Parathyroid adenoma (tissue), 2 donors: ENCODE measurements at regions not wholly inside any gene's neighbourhood (a gene's known extent, or its start where the extent isn't known, plus 50 kb on each side); places are given as distances from the start of the nearest gene placed in this dataset.
"Not testable (repeated sequence)": the region's sequence is repeated elsewhere in the genome, so short reads cannot be mapped to it uniquely, and the experiment has no call there.

ENCODE experiments used
- H2AFZ ChIP-seq: fragments of 300-600 bp; sonication (generic); one replicate; pipeline ENCODE4 v1.7.0; 2017; ENCODE audit warnings: antibody characterized with exemption, mild to moderate bottlenecking
- H3K27ac ChIP-seq: fragments of 300-600 bp; sonication (generic); one replicate; pipeline ENCODE4 v1.7.0; 2017
- H3K27me3 ChIP-seq: fragments of 300-600 bp; sonication (generic); one replicate; pipeline ENCODE4 v1.7.0; 2017; ENCODE audit warnings: low read length; ENCODE audit not compliant: control insufficient read depth, insufficient read depth
- H3K36me3 ChIP-seq: fragments of 300-600 bp; sonication (generic); one replicate; pipeline ENCODE4 v1.7.0; 2017; ENCODE audit warnings: low read length; ENCODE audit not compliant: control insufficient read depth, insufficient read depth
- H3K4me1 ChIP-seq: fragments of 300-600 bp; sonication (generic); one replicate; pipeline ENCODE4 v1.7.0; 2017; ENCODE audit warnings: control low read depth
- H3K4me2 ChIP-seq: fragments of 300-600 bp; sonication (generic); one replicate; pipeline ENCODE4 v1.7.0; 2017; ENCODE audit warnings: low read length
- H3K4me3 ChIP-seq: fragments of 300-600 bp; sonication (generic); one replicate; pipeline ENCODE4 v1.7.0; 2017; ENCODE audit warnings: low read depth, low read length
- H3K79me2 ChIP-seq: fragments of 300-600 bp; sonication (generic); one replicate; pipeline ENCODE4 v1.7.0; 2017; ENCODE audit warnings: control low read depth
- H3K9ac ChIP-seq: fragments of 300-600 bp; sonication (generic); one replicate; pipeline ENCODE4 v1.7.0; 2017; ENCODE audit warnings: mild to moderate bottlenecking
- H3K9me3 ChIP-seq: fragments of 300-600 bp; sonication (generic); one replicate; pipeline ENCODE4 v1.7.0; 2017; ENCODE audit warnings: low read length; ENCODE audit not compliant: control insufficient read depth
- CTCF ChIP-seq: fragments of 300-600 bp; sonication (generic); IDR thresholded peaks from one replicate; pipeline ENCODE4 v1.7.0; 2017; ENCODE audit warnings: antibody characterized with exemption, mild to moderate bottlenecking
- donor health status: primary hyperparathyroidism.

- no peak for TF ChIP-seq CTCF
- H3K4me2 ChIP-seq: no peak overlapping the region
- H3K4me3 ChIP-seq: no peak overlapping the region
- no peaks in the 10 kb centered on the region for H3K79me2 ChIP-seq
- H3K27ac ChIP-seq: no peak overlapping the region
- no peaks in the 10 kb centered on the region for H3K27me3 ChIP-seq
- H3K9me3 ChIP-seq: no peaks in the 10 kb centered on the region
- no peak overlapping the region for H3K9ac ChIP-seq
- no peaks in the 10 kb centered on the region for H3K36me3 ChIP-seq
- H2AFZ ChIP-seq: no peak overlapping the region
- H3K4me1 ChIP-seq: no peaks in the 10 kb centered on the region
Measured at GRCh38 chr5:135095052-135095715, 61.2 kb upstream of the PITX1 start.

- no peak overlapping the region for H2AFZ ChIP-seq
- H3K27me3 ChIP-seq: no peaks in the 10 kb centered on the region
- H3K4me1 ChIP-seq: no peaks in the 10 kb centered on the region
- no peak overlapping the region for H3K9ac ChIP-seq
- no peaks in the 10 kb centered on the region for H3K79me2 ChIP-seq
- no peak overlapping the region for H3K27ac ChIP-seq
- no peak for TF ChIP-seq CTCF
- H3K4me3 ChIP-seq: no peak overlapping the region
- no peaks in the 10 kb centered on the region for H3K9me3 ChIP-seq
- no peak overlapping the region for H3K4me2 ChIP-seq
- no peaks in the 10 kb centered on the region for H3K36me3 ChIP-seq
Measured at GRCh38 chr5:135094339-135095051, 60.5 kb upstream of the PITX1 start.

GRCh38 chr5:135093483-135093882, 59.5 kb upstream of the PITX1 start:
- H3K27me3 ChIP-seq, H3K9me3 ChIP-seq, H3K4me3 ChIP-seq, H2AFZ ChIP-seq, H3K27ac ChIP-seq, H3K9ac ChIP-seq, H3K36me3 ChIP-seq, H3K79me2 ChIP-seq, H3K4me2 ChIP-seq, H3K4me1 ChIP-seq: not testable (repeated sequence)

- Histone ChIP-seq H3K4me1 (no peaks in the 10 kb centered on the region), H3K4me2 (no peak overlapping the region), H3K27ac (no peak overlapping the region), H3K9me3 (no peaks in the 10 kb centered on the region), H3K36me3 (no peaks in the 10 kb centered on the region), H3K27me3 (no peaks in the 10 kb centered on the region), H2AFZ (no peak overlapping the region), H3K79me2 (no peaks in the 10 kb centered on the region), H3K9ac (no peak overlapping the region), H3K4me3 (no peak overlapping the region)
- TF ChIP-seq CTCF: no peak
Measured at GRCh38 chr5:135092476-135092875, 58.4 kb upstream of the PITX1 start.

- no peaks in the 10 kb centered on the region for H3K27me3 ChIP-seq
- no peak for TF ChIP-seq CTCF
- H3K9ac ChIP-seq: no peak overlapping the region
- H3K27ac ChIP-seq: no peak overlapping the region
- no peak overlapping the region for H3K4me3 ChIP-seq
- H3K79me2 ChIP-seq: no peaks in the 10 kb centered on the region
- no peaks in the 10 kb centered on the region for H3K9me3 ChIP-seq
- no peaks in the 10 kb centered on the region for H3K4me1 ChIP-seq
- no peak overlapping the region for H3K4me2 ChIP-seq
- no peaks in the 10 kb centered on the region for H3K36me3 ChIP-seq
- no peak overlapping the region for H2AFZ ChIP-seq
Measured at GRCh38 chr5:135091286-135091685, 57.3 kb upstream of the PITX1 start.
